Liver (tissue), 8 donors: ENCODE measurements at regions not wholly inside any gene's neighbourhood (a gene's known extent, or its start where the extent isn't known, plus 50 kb on each side); places are given as distances from the start of the nearest gene placed in this dataset.

Experiments
- DNase-seq: peaks from one replicate; pipeline ENCODE4 v3.0.0-alpha.2; 2017; ENCODE audit warnings: low spot score
- H3K27ac ChIP-seq, 2 donors: one replicate each; pipeline ENCODE4 v1.7.0; 2013; ENCODE audit warnings: inconsistent platforms in 2 of 2, low read length in 2 of 2, control low read depth in 1 of 2, low read depth in 1 of 2, mild to moderate bottlenecking in 1 of 2
- H3K27me3 ChIP-seq, 4 donors: one replicate each; pipeline versions ENCODE4 v1.6.1 to v1.7.0; 2013; ENCODE audit warnings: low read length in 3 of 4, inconsistent platforms in 1 of 4, mild to moderate bottlenecking in 1 of 4, moderate library complexity in 1 of 4; ENCODE audit not compliant: control insufficient read depth in 4 of 4, insufficient read depth in 4 of 4
- H3K36me3 ChIP-seq, 4 donors: one replicate each; pipeline versions ENCODE4 v1.6.1 to v1.7.0; 2013; ENCODE audit warnings: low read length in 3 of 4, mild to moderate bottlenecking in 3 of 4, low read depth in 1 of 4, moderate library complexity in 1 of 4; ENCODE audit not compliant: control insufficient read depth in 4 of 4, insufficient read depth in 3 of 4
- H3K4me1 ChIP-seq, 4 donors: one replicate each; pipeline versions ENCODE4 v1.6.1 to v1.7.0; 2013; ENCODE audit warnings: low read length in 3 of 4, mild to moderate bottlenecking in 3 of 4, moderate library complexity in 1 of 4; ENCODE audit not compliant: control insufficient read depth in 4 of 4, insufficient read depth in 4 of 4
- H3K4me3 ChIP-seq, 3 donors: one replicate each; pipeline versions ENCODE4 v1.6.1 to v1.7.0; 2013; ENCODE audit warnings: low read length in 3 of 3, control low read depth in 1 of 3, low read depth in 1 of 3, mild to moderate bottlenecking in 1 of 3
- H3K9ac ChIP-seq, 2 donors: one replicate each; pipeline ENCODE4 v1.7.0; 2013; ENCODE audit warnings: low read length in 2 of 2, mild to moderate bottlenecking in 2 of 2, moderate library complexity in 2 of 2, control low read depth in 1 of 2, low read depth in 1 of 2
- H3K9me3 ChIP-seq, 4 donors: one replicate each; pipeline versions ENCODE4 v1.6.1 to v1.7.0; 2013; ENCODE audit warnings: low read length in 3 of 4; ENCODE audit not compliant: control insufficient read depth in 4 of 4
- EGR1 ChIP-seq, 2 donors: IDR thresholded peaks; 2 replicates each; pipeline ENCODE4 v1.6.1; 2016 to 2018; ENCODE audit warnings: antibody characterized with exemption in 2 of 2, low read depth in 2 of 2
- FOXA1 ChIP-seq: IDR thresholded peaks from 2 replicates; pipeline ENCODE4 v1.6.1; 2016; ENCODE audit warnings: antibody characterized with exemption
- GABPA ChIP-seq, 2 donors: IDR thresholded peaks in 1 of 2; conservative IDR thresholded peaks in 1 of 2; 2 replicates each; pipeline ENCODE4 v1.6.1; 2016; ENCODE audit warnings: antibody characterized with exemption in 2 of 2, mild to moderate bottlenecking in 1 of 2, moderate library complexity in 1 of 2
- JUND ChIP-seq, 2 donors: IDR thresholded peaks; 2 replicates each; pipeline ENCODE4 v1.6.1; 2016; ENCODE audit warnings: antibody characterized with exemption in 2 of 2
- NR2F2 ChIP-seq: IDR thresholded peaks from 2 replicates; pipeline ENCODE4 v1.6.1; 2016; ENCODE audit warnings: antibody characterized with exemption
- RXRA ChIP-seq, 2 donors: IDR thresholded peaks; 2 replicates each; pipeline ENCODE4 v1.6.1; 2017 to 2018; ENCODE audit warnings: antibody characterized with exemption in 2 of 2, mild to moderate bottlenecking in 1 of 2
- TAF1 ChIP-seq: conservative IDR thresholded peaks from 2 replicates; pipeline ENCODE4 v1.6.1; 2016; ENCODE audit warnings: antibody characterized with exemption, mild to moderate bottlenecking
- WGBS: extraction: QIAGEN DNeasy Blood & Tissue Kit; methylation state at CpG from one replicate; pipeline ENCODE4 v1.1.7; 2013; 5-methylcytosine and 5-hydroxymethylcytosine counted together
- TF ChIP-seq, protein P1 (sequence below): fragments of 150-350 bp; IDR thresholded peaks from 2 replicates; pipeline ENCODE4 v1.5.1; 2017; ENCODE audit warnings: improper control_type of control experiment, low read depth, low read length; ENCODE audit not compliant: missing input control
- TF ChIP-seq, protein P2 (sequence below): IDR thresholded peaks from 2 replicates; pipeline ENCODE4 v1.6.1; 2016; ENCODE audit warnings: antibody characterized with exemption
- TF ChIP-seq, protein P3 (sequence below): IDR thresholded peaks from 2 replicates; pipeline ENCODE4 v1.6.1; 2016; ENCODE audit warnings: antibody characterized with exemption, mild to moderate bottlenecking
- TF ChIP-seq, protein P4 (sequence below): IDR thresholded peaks from 2 replicates; pipeline ENCODE4 v1.6.1; 2016; ENCODE audit warnings: antibody characterized with exemption
- TF ChIP-seq, protein P5 (sequence below): IDR thresholded peaks from 2 replicates; pipeline ENCODE4 v1.6.1; 2016; ENCODE audit warnings: antibody characterized with exemption
- donor health status: healthy.
- donor health status: healthy.
- donor health status: healthy.
- donor health status: healthy.
- donor health status: healthy.

DNA sequence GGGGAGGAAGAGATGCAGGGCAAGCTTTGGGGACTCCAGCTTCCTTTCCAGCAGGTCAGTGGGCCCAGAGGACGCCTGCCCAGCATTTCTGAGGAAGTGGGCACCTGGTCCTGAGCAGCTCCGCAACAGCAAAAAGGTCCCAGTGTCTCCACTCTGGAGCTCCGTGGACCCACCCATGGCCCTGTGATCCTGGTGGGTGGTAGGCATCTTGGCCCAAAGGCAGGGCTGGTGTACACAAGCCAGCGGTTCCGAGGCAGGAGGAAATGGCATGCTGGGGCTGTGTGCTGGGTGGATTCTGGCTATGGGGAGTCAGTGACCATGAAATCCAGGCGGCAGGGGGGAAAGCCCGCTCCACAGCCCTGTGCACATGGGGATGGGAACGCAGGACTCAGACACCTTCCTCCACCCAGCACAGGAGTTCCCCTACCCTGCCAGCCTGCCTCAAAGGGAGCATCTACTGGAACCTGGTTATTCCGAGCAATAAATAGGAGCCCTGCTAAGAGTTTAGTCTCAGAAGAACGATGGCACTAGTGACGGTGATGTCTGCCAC, 206.0 kb downstream of the GLI2 start:
- H3K9ac ChIP-seq, result no peak overlapping the region
- H3K4me1 ChIP-seq, result no peaks in the 10 kb centered on the region
- no peak for TF ChIP-seq JUND (IDR thresholded peaks at IDR 0.05)
- TF ChIP-seq TAF1, result no peak
- no peak for TF ChIP-seq RXRA (IDR thresholded peaks at IDR 0.05)
- TF ChIP-seq, protein P1, sequence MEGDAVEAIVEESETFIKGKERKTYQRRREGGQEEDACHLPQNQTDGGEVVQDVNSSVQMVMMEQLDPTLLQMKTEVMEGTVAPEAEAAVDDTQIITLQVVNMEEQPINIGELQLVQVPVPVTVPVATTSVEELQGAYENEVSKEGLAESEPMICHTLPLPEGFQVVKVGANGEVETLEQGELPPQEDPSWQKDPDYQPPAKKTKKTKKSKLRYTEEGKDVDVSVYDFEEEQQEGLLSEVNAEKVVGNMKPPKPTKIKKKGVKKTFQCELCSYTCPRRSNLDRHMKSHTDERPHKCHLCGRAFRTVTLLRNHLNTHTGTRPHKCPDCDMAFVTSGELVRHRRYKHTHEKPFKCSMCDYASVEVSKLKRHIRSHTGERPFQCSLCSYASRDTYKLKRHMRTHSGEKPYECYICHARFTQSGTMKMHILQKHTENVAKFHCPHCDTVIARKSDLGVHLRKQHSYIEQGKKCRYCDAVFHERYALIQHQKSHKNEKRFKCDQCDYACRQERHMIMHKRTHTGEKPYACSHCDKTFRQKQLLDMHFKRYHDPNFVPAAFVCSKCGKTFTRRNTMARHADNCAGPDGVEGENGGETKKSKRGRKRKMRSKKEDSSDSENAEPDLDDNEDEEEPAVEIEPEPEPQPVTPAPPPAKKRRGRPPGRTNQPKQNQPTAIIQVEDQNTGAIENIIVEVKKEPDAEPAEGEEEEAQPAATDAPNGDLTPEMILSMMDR, result no peak
- TF ChIP-seq, protein P2, sequence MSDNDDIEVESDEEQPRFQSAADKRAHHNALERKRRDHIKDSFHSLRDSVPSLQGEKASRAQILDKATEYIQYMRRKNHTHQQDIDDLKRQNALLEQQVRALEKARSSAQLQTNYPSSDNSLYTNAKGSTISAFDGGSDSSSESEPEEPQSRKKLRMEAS, result no peak
- TF ChIP-seq EGR1 (IDR thresholded peaks at IDR 0.05; ENCODE audit: low read depth in 2 of 2), result no peak
- no peak for TF ChIP-seq GABPA (IDR thresholded peaks at IDR 0.05 in 1 of 2, conservative IDR thresholded peaks at IDR 0.05 in 1 of 2)
- TF ChIP-seq, protein P3, sequence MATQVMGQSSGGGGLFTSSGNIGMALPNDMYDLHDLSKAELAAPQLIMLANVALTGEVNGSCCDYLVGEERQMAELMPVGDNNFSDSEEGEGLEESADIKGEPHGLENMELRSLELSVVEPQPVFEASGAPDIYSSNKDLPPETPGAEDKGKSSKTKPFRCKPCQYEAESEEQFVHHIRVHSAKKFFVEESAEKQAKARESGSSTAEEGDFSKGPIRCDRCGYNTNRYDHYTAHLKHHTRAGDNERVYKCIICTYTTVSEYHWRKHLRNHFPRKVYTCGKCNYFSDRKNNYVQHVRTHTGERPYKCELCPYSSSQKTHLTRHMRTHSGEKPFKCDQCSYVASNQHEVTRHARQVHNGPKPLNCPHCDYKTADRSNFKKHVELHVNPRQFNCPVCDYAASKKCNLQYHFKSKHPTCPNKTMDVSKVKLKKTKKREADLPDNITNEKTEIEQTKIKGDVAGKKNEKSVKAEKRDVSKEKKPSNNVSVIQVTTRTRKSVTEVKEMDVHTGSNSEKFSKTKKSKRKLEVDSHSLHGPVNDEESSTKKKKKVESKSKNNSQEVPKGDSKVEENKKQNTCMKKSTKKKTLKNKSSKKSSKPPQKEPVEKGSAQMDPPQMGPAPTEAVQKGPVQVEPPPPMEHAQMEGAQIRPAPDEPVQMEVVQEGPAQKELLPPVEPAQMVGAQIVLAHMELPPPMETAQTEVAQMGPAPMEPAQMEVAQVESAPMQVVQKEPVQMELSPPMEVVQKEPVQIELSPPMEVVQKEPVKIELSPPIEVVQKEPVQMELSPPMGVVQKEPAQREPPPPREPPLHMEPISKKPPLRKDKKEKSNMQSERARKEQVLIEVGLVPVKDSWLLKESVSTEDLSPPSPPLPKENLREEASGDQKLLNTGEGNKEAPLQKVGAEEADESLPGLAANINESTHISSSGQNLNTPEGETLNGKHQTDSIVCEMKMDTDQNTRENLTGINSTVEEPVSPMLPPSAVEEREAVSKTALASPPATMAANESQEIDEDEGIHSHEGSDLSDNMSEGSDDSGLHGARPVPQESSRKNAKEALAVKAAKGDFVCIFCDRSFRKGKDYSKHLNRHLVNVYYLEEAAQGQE, result no peak
- no peak for TF ChIP-seq NR2F2
- H3K4me3 ChIP-seq, result no peak overlapping the region
- 87% methylated on average over 11 of the region's 11 CpGs for WGBS
- no peaks in the 10 kb centered on the region for H3K27me3 ChIP-seq
- DNase-seq, result no peak
- H3K9me3 ChIP-seq, result no peaks in the 10 kb centered on the region
- no peaks in the 10 kb centered on the region for H3K36me3 ChIP-seq
- H3K27ac ChIP-seq, result no peak overlapping the region

DNA sequence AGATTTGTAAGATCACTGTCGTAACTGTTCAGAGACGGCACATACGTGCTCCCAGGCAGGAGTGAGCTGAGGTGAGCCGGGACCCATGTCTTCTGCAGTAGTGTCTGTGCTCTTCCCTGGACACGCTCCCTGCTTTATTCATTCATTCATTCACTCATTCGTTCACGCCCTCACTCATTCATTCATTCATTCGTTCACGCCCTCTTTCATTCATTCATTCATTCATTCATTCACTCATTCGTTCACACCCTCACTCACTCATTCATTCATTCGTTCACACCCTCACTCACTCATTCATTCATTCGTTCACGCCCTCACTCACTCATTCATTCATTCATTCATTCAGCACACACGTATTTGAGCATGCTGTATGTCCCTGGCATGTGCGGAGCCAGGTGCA, 207.0 kb downstream of the GLI2 start:
- no peaks in the 10 kb centered on the region for H3K9me3 ChIP-seq
- no peak for DNase-seq
- no peak overlapping the region for H3K27ac ChIP-seq
- no peak overlapping the region for H3K4me3 ChIP-seq
- H3K36me3 ChIP-seq, result no peaks in the 10 kb centered on the region
- no peak for TF ChIP-seq FOXA1
- TF ChIP-seq NR2F2, result no peak
- TF ChIP-seq JUND (IDR thresholded peaks at IDR 0.05), result no peak
- TF ChIP-seq, protein P4, sequence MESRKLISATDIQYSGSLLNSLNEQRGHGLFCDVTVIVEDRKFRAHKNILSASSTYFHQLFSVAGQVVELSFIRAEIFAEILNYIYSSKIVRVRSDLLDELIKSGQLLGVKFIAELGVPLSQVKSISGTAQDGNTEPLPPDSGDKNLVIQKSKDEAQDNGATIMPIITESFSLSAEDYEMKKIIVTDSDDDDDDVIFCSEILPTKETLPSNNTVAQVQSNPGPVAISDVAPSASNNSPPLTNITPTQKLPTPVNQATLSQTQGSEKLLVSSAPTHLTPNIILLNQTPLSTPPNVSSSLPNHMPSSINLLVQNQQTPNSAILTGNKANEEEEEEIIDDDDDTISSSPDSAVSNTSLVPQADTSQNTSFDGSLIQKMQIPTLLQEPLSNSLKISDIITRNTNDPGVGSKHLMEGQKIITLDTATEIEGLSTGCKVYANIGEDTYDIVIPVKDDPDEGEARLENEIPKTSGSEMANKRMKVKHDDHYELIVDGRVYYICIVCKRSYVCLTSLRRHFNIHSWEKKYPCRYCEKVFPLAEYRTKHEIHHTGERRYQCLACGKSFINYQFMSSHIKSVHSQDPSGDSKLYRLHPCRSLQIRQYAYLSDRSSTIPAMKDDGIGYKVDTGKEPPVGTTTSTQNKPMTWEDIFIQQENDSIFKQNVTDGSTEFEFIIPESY, result no peak
- TF ChIP-seq TAF1, result no peak
- no peak for TF ChIP-seq GABPA (IDR thresholded peaks at IDR 0.05 in 1 of 2, conservative IDR thresholded peaks at IDR 0.05 in 1 of 2)
- TF ChIP-seq, protein P5, sequence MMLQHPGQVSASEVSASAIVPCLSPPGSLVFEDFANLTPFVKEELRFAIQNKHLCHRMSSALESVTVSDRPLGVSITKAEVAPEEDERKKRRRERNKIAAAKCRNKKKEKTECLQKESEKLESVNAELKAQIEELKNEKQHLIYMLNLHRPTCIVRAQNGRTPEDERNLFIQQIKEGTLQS, result no peak
- no peaks in the 10 kb centered on the region for H3K27me3 ChIP-seq
- 87% methylated on average over 15 of the region's 15 CpGs for WGBS
- no peaks in the 10 kb centered on the region for H3K4me1 ChIP-seq
- H3K9ac ChIP-seq, result no peak overlapping the region
